Osteoblast (primary cell): ENCODE measurements at regions not wholly inside any gene's neighbourhood (a gene's known extent, or its start where the extent isn't known, plus 50 kb on each side); places are given as distances from the start of the nearest gene placed in this dataset.

Experiments
- DNase-seq: peaks from one replicate; pipeline ENCODE4 v3.0.0; 2011; ENCODE audit warnings: low spot score, mixed read lengths; ENCODE audit not compliant: insufficient read length; ENCODE audit errors: missing footprints
- H2AFZ ChIP-seq: 2 replicates; pipeline ENCODE4 v1.6.0; 2011; ENCODE audit warnings: mild to moderate bottlenecking, low read length
- H3K27ac ChIP-seq: 2 replicates; pipeline ENCODE4 v1.5.1; 2011; ENCODE audit warnings: mild to moderate bottlenecking, low read depth, low read length, moderate library complexity
- H3K27me3 ChIP-seq: 2 replicates; pipeline ENCODE4 v1.6.0; 2012; ENCODE audit warnings: mild to moderate bottlenecking, control low read depth, inconsistent platforms, low read length, moderate library complexity; ENCODE audit not compliant: insufficient read depth
- H3K36me3 ChIP-seq: 2 replicates; pipeline ENCODE4 v1.5.1; 2011; ENCODE audit warnings: mild to moderate bottlenecking, low read length, control low read depth, moderate library complexity; ENCODE audit not compliant: insufficient read depth
- H3K4me1 ChIP-seq: 2 replicates; pipeline ENCODE4 v1.5.1; 2011; ENCODE audit warnings: mild to moderate bottlenecking, low read length, control low read depth, moderate library complexity; ENCODE audit not compliant: insufficient read depth
- H3K4me2 ChIP-seq: 2 replicates; pipeline ENCODE4 v1.6.0; 2011; ENCODE audit warnings: mild to moderate bottlenecking, low read length; ENCODE audit not compliant: insufficient read depth
- H3K4me3 ChIP-seq: fragments of 200-600 bp; sonication (generic); 3 replicates; pipeline ENCODE4 v1.5.1; 2012; ENCODE audit warnings: mild to moderate bottlenecking, low read length, inconsistent platforms; ENCODE audit not compliant: insufficient read depth
- H3K79me2 ChIP-seq: 2 replicates; pipeline ENCODE4 v1.6.0; 2012; ENCODE audit warnings: mild to moderate bottlenecking, low read length, control low read depth, inconsistent platforms; ENCODE audit not compliant: insufficient read depth
- H3K9me3 ChIP-seq: 2 replicates; pipeline ENCODE4 v1.5.1; 2011; ENCODE audit warnings: low read depth, low read length, control low read depth
- H4K20me1 ChIP-seq: 2 replicates; pipeline ENCODE4 v1.6.0; 2012; ENCODE audit warnings: mild to moderate bottlenecking, low read length, control low read depth; ENCODE audit not compliant: insufficient read depth
- TF ChIP-seq, protein P1 (sequence below): IDR thresholded peaks from 2 replicates; pipeline ENCODE4 v1.5.1; 2011; ENCODE audit warnings: mild to moderate bottlenecking, low read depth, low read length, moderate library complexity; ENCODE audit errors: extremely low read depth

DNA sequence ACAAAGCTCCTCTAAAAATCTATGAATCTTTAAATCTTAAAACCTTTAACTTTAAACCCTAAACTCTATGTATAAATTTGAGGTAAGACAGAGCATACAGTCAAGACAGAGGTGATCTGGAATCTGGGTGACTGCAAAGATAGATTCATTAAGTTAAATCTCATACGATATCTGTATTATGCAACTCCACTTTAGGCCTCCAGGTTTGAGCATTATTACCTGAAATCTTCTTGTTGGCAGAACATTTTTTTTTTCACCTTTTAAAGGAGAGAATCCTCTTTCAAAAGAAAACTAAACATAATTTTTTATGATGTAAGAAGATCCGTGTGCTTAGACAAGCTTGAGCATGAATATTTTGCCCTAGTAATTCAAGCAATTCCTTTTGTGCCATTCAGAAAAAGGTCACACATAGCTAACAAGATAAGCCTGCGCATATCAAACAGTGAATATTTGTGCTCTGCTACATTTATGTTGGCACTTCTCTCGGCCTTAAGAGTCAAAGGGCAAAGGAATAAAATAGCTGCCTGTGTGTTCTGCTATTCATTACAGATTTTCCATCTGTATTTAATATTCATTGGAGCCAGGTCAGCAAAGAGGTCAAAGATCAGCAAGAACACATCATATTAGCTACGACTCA lies 163.3 kb downstream of the TMTC3 start:
- no peak overlapping the region for H3K4me3 ChIP-seq
- no peaks in the 10 kb centered on the region for H3K79me2 ChIP-seq
- no peak for DNase-seq
- H3K9me3 ChIP-seq = no peaks in the 10 kb centered on the region
- H4K20me1 ChIP-seq = no peaks in the 10 kb centered on the region
- H3K4me2 ChIP-seq = no peak overlapping the region
- H3K4me1 ChIP-seq = peaks cover 47% of the 10 kb centered on the region
- H3K27ac ChIP-seq = no peak overlapping the region
- no peaks in the 10 kb centered on the region for H3K36me3 ChIP-seq
- TF ChIP-seq, protein P1, sequence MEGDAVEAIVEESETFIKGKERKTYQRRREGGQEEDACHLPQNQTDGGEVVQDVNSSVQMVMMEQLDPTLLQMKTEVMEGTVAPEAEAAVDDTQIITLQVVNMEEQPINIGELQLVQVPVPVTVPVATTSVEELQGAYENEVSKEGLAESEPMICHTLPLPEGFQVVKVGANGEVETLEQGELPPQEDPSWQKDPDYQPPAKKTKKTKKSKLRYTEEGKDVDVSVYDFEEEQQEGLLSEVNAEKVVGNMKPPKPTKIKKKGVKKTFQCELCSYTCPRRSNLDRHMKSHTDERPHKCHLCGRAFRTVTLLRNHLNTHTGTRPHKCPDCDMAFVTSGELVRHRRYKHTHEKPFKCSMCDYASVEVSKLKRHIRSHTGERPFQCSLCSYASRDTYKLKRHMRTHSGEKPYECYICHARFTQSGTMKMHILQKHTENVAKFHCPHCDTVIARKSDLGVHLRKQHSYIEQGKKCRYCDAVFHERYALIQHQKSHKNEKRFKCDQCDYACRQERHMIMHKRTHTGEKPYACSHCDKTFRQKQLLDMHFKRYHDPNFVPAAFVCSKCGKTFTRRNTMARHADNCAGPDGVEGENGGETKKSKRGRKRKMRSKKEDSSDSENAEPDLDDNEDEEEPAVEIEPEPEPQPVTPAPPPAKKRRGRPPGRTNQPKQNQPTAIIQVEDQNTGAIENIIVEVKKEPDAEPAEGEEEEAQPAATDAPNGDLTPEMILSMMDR = no peak
- peak overlapping the region; percentile 15 for H2AFZ ChIP-seq
- H3K27me3 ChIP-seq = no peaks in the 10 kb centered on the region

DNA sequence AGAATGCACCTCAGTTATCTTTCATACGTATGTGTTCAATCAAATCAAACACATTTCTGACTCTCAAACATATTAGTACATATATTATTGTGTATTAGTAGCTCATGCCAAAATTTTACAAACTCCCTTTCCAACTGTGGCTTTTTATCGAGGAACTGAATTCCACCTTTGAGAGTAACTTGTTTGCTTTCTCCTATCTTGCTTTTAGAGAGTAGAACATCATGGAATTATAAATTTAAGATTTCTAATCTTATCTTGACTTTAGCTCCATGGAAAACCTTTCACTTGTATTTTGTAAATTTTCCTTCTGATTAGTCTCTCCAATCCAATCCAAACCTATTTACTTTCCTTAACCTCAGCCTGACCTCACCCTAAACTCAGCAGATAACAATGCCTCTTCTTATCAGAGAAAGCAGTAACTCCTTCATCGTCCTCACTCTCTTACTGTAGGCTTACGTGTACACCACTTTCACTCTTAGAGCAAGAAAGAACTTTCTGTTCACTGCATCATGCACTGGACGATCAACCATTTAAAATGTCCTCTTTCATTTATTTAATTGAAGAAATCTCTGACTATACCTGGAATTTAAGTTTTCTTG lies 164.5 kb downstream of the TMTC3 start:
- no peak overlapping the region for H2AFZ ChIP-seq
- peak overlapping the region; percentile 100 for H3K27ac ChIP-seq
- no peaks in the 10 kb centered on the region for H4K20me1 ChIP-seq
- no peaks in the 10 kb centered on the region for H3K36me3 ChIP-seq
- H3K9me3 ChIP-seq = no peaks in the 10 kb centered on the region
- H3K4me3 ChIP-seq = no peak overlapping the region
- TF ChIP-seq, protein P1 = no peak
- H3K27me3 ChIP-seq = no peaks in the 10 kb centered on the region
- peaks cover 51% of the 10 kb centered on the region for H3K4me1 ChIP-seq
- no peak for DNase-seq
- H3K79me2 ChIP-seq = no peaks in the 10 kb centered on the region
- no peak overlapping the region for H3K4me2 ChIP-seq

DNA sequence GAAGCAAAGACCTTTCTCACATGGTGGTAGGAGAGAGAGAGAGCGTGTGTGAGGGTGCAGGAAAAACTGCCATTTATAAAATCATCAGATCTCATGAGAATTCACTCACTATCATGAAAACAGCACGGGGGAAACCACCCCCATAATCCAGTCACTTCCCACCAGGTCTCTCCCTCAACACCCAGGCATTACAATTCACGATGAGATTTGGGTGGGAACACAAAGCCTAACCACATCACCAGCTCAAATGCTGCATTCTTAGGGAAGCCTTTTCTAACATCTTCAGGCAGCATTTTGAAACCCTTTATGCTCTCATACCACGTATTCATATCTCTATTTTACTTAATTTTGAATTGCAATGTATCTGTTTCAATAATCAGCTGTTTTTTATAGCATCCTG lies 165.9 kb downstream of the TMTC3 start:
- no peak for DNase-seq
- H3K4me1 ChIP-seq = peaks cover 51% of the 10 kb centered on the region
- H3K9me3 ChIP-seq = no peaks in the 10 kb centered on the region
- peak overlapping the region; percentile 33 for H3K4me2 ChIP-seq
- H3K27me3 ChIP-seq = no peaks in the 10 kb centered on the region
- peak overlapping the region; percentile 100 for H3K27ac ChIP-seq
- no peaks in the 10 kb centered on the region for H4K20me1 ChIP-seq
- TF ChIP-seq, protein P1 = no peak
- H2AFZ ChIP-seq = peak overlapping the region; percentile 16
- H3K4me3 ChIP-seq = no peak overlapping the region
- H3K36me3 ChIP-seq = no peaks in the 10 kb centered on the region
- no peaks in the 10 kb centered on the region for H3K79me2 ChIP-seq

DNA sequence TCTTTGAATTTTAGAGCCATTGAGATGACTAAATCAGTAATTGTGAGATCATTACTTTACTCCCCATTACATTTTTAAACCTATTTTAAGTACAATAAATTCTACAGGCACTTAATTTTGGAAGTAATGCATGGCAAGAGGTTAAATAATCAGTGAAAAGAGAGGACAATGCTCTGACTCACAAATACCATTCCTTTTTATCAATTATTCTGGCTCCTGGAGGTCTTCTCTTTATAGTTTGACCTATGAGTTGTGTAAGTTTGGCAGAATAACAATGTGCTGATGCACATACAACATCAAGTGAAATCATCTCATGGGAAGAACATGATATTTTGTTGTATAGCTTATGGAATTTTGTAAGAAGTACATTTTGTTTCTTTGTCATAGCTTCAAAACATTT lies 166.7 kb downstream of the TMTC3 start:
- peak overlapping the region; percentile 61 for H3K4me2 ChIP-seq
- no peaks in the 10 kb centered on the region for H3K36me3 ChIP-seq
- H2AFZ ChIP-seq = no peak overlapping the region
- TF ChIP-seq, protein P1 = no peak
- no peaks in the 10 kb centered on the region for H3K79me2 ChIP-seq
- no peak for DNase-seq
- no peak overlapping the region for H3K4me3 ChIP-seq
- H3K9me3 ChIP-seq = no peaks in the 10 kb centered on the region
- no peaks in the 10 kb centered on the region for H3K27me3 ChIP-seq
- H3K27ac ChIP-seq = peak overlapping the region; percentile 100
- H3K4me1 ChIP-seq = peaks cover 51% of the 10 kb centered on the region
- no peaks in the 10 kb centered on the region for H4K20me1 ChIP-seq
